Keratinocyte (primary cell): ENCODE measurements at regions not wholly inside any gene's neighbourhood (a gene's known extent, or its start where the extent isn't known, plus 50 kb on each side); places are given as distances from the start of the nearest gene placed in this dataset.

ENCODE experiments used
- DNase-seq: peaks from one replicate; pipeline ENCODE4 v3.0.0-alpha.2; 2011; ENCODE audit warnings: low read depth, missing footprints, low spot score
- FAIRE-seq: peaks from 2 replicates; lab custom pipeline; 2011; peaks lifted over from hg19 to GRCh38; lab: Jason Lieb, UNC
- H2AFZ ChIP-seq: 2 replicates; pipeline ENCODE4 v1.6.0; 2012; ENCODE audit warnings: low read length, control low read depth, inconsistent platforms; ENCODE audit not compliant: control insufficient read depth
- H3K27ac ChIP-seq: 2 replicates; pipeline ENCODE4 v1.5.1; 2011; ENCODE audit warnings: low read length; ENCODE audit not compliant: control insufficient read depth, insufficient read depth
- H3K27me3 ChIP-seq: 3 replicates; pipeline ENCODE4 v1.6.0; 2011; ENCODE audit warnings: low read length; ENCODE audit not compliant: control insufficient read depth, insufficient read depth; ENCODE audit errors: extremely low read depth
- H3K36me3 ChIP-seq, 2 experiments: 2 replicates in 1 of 2; 3 replicates in 1 of 2; pipeline ENCODE4 v1.5.1; 2011; ENCODE audit warnings: low read length in 2 of 2, mild to moderate bottlenecking in 1 of 2; ENCODE audit not compliant: control insufficient read depth in 2 of 2, insufficient read depth in 2 of 2; ENCODE audit errors: extremely low read depth in 1 of 2
- H3K4me1 ChIP-seq: 3 replicates; pipeline ENCODE4 v1.5.1; 2011; ENCODE audit warnings: low read length; ENCODE audit not compliant: control insufficient read depth, insufficient read depth; ENCODE audit errors: extremely low read depth
- H3K4me2 ChIP-seq: 3 replicates; pipeline ENCODE4 v1.6.0; 2011; ENCODE audit warnings: low read depth, low read length; ENCODE audit not compliant: control insufficient read depth, insufficient read depth; ENCODE audit errors: extremely low read depth
- H3K4me3 ChIP-seq, 3 experiments: fragments of 200-600 bp in 1 of 3; sonication (generic) in 1 of 3; 2 replicates in 2 of 3; 3 replicates in 1 of 3; pipeline ENCODE4 v1.5.1; 2011 to 2016; ENCODE audit warnings: low read length in 3 of 3, mild to moderate bottlenecking in 3 of 3, control low read depth in 2 of 3, inconsistent platforms in 1 of 3, low read depth in 1 of 3, mixed read lengths in 1 of 3, mixed run types in 1 of 3, moderate library complexity in 1 of 3; ENCODE audit not compliant: control insufficient read depth in 2 of 3, insufficient read depth in 2 of 3; ENCODE audit errors: extremely low read depth in 1 of 3
- H3K79me2 ChIP-seq: 2 replicates; pipeline ENCODE4 v1.6.0; 2012; ENCODE audit warnings: low read length; ENCODE audit not compliant: control insufficient read depth, insufficient read depth
- H3K9ac ChIP-seq: 3 replicates; pipeline ENCODE4 v1.6.0; 2011; ENCODE audit warnings: low read length; ENCODE audit not compliant: control insufficient read depth, insufficient read depth; ENCODE audit errors: extremely low read depth
- H3K9me1 ChIP-seq: 3 replicates; pipeline ENCODE4 v1.6.0; 2011; ENCODE audit warnings: low read length; ENCODE audit not compliant: control insufficient read depth, insufficient read depth; ENCODE audit errors: extremely low read depth
- H3K9me3 ChIP-seq: 2 replicates; pipeline ENCODE4 v1.5.1; 2012; ENCODE audit warnings: low read depth, low read length; ENCODE audit not compliant: control insufficient read depth
- H4K20me1 ChIP-seq: 3 replicates; pipeline ENCODE4 v1.6.0; 2011; ENCODE audit warnings: low read length; ENCODE audit not compliant: control insufficient read depth, insufficient read depth; ENCODE audit errors: extremely low read depth
- EZH2 ChIP-seq: IDR thresholded peaks from one replicate; pipeline ENCODE4 v1.6.1; 2012; ENCODE audit warnings: inconsistent platforms, mild to moderate bottlenecking, low read length, moderate library complexity
- dilution Hi-C: fragments of 300-500 bp; cut with MboI; formaldehyde crosslinking; loops from one replicate; pipeline ENCODE4 v1.7.0; 2020; ENCODE audit warnings: low sequenced_read_pairs; ENCODE audit not compliant: extremely low pct_ligation_motif_present
- TF ChIP-seq, protein P1 (sequence below), 3 experiments: IDR thresholded peaks in 1 of 3; conservative IDR thresholded peaks in 1 of 3; optimal IDR thresholded peaks in 1 of 3; 2 replicates in 2 of 3; 3 replicates in 1 of 3; pipeline versions ENCODE3 to v1.5.1; 2011; ENCODE audit warnings: low read length in 3 of 3, mild to moderate bottlenecking in 3 of 3, moderate library complexity in 2 of 3, control low read depth in 1 of 3, inconsistent platforms in 1 of 3; ENCODE audit not compliant: insufficient read depth in 2 of 3; ENCODE audit errors: extremely low read depth in 1 of 3

DNA sequence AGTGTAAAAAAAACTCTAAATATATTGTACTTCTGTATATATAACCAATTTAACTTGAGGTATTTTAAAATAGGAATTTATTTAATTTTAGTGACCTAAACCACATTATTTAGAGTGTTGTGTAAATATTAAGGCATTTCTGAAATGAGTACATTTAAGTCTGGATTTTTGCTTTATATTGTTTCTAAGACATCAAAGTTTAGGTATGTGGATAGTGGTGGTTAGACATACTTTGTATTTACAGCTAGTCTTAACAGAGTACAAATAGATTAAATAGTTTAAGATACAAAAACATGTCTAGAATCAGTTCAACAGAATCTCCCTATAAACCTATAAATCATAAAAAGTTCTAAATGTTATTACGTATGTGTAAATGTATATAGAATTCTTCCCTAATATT lies 588.5 kb downstream of the TRIML1 start:
- Histone ChIP-seq H2AFZ (no peak overlapping the region), H3K9me1 (no peaks in the 10 kb centered on the region), H3K36me3 (no peaks in the 10 kb centered on the region), H3K4me3 (no peak overlapping the region), H3K9me3 (no peaks in the 10 kb centered on the region), H4K20me1 (no peaks in the 10 kb centered on the region), H3K4me2 (no peak overlapping the region), H3K27ac (no peak overlapping the region), H3K4me1 (no peaks in the 10 kb centered on the region), H3K27me3 (no peaks in the 10 kb centered on the region), H3K79me2 (no peaks in the 10 kb centered on the region), H3K9ac (no peak overlapping the region)
- dilution Hi-C loops: no loop called here
- DNase-seq (no peak), FAIRE-seq (no peak)
- TF ChIP-seq, protein P1, sequence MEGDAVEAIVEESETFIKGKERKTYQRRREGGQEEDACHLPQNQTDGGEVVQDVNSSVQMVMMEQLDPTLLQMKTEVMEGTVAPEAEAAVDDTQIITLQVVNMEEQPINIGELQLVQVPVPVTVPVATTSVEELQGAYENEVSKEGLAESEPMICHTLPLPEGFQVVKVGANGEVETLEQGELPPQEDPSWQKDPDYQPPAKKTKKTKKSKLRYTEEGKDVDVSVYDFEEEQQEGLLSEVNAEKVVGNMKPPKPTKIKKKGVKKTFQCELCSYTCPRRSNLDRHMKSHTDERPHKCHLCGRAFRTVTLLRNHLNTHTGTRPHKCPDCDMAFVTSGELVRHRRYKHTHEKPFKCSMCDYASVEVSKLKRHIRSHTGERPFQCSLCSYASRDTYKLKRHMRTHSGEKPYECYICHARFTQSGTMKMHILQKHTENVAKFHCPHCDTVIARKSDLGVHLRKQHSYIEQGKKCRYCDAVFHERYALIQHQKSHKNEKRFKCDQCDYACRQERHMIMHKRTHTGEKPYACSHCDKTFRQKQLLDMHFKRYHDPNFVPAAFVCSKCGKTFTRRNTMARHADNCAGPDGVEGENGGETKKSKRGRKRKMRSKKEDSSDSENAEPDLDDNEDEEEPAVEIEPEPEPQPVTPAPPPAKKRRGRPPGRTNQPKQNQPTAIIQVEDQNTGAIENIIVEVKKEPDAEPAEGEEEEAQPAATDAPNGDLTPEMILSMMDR (optimal IDR thresholded peaks at IDR 0.05 in 1 of 3, IDR thresholded peaks at IDR 0.05 in 1 of 3, conservative IDR thresholded peaks at IDR 0.05 in 1 of 3; ENCODE audit: extremely low read depth in 1 of 3, insufficient read depth in 2 of 3, low read length in 3 of 3): no peak
- TF ChIP-seq EZH2: no peak

DNA sequence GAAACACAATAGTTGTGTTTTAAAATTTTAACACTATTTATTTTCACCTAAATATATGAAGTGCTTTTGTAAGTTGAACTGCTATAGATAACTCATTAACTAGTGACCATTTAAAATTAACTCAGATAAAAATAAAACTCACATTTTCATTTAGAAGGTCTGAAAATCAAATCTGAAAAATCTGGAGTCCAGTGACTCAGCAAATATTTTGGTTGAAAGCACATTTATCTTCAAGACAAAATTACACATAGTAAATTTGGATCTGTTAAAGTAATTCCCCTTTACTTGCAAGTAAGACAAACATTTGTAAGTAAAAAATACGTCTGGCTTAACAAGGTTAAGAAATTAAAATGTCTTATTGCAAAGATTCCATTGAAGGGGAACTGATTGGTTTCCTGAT lies 589.1 kb downstream of the TRIML1 start:
- Histone ChIP-seq H3K4me2 (no peak overlapping the region), H3K79me2 (no peaks in the 10 kb centered on the region), H3K27me3 (no peaks in the 10 kb centered on the region), H3K4me3 (no peak overlapping the region), H3K36me3 (no peaks in the 10 kb centered on the region), H3K27ac (no peak overlapping the region), H3K4me1 (no peaks in the 10 kb centered on the region), H3K9me1 (no peaks in the 10 kb centered on the region), H3K9me3 (no peaks in the 10 kb centered on the region), H3K9ac (no peak overlapping the region), H2AFZ (no peak overlapping the region), H4K20me1 (no peaks in the 10 kb centered on the region)
- dilution Hi-C loops: no loop called here
- FAIRE-seq (no peak), DNase-seq (no peak)
- TF ChIP-seq, protein P1 (optimal IDR thresholded peaks at IDR 0.05 in 1 of 3, IDR thresholded peaks at IDR 0.05 in 1 of 3, conservative IDR thresholded peaks at IDR 0.05 in 1 of 3; ENCODE audit: extremely low read depth in 1 of 3, insufficient read depth in 2 of 3, low read length in 3 of 3): no peak
- no peak for TF ChIP-seq EZH2
